H1 (cell line): ENCODE measurements at regions not wholly inside any gene's neighbourhood (a gene's known extent, or its start where the extent isn't known, plus 50 kb on each side); places are given as distances from the start of the nearest gene placed in this dataset.

Experiments used
- NANOG ChIP-seq: IDR thresholded peaks from 2 replicates; pipeline ENCODE4 v1.6.1; 2011; ENCODE audit warnings: low read length, low read depth, mild to moderate bottlenecking, inconsistent platforms; ENCODE audit not compliant: insufficient read depth, poor library complexity, severe bottlenecking
- PHF8 ChIP-seq: fragments of 200-600 bp; sonication (generic); conservative IDR thresholded peaks from 2 replicates; pipeline ENCODE4 v1.7.1; 2012; ENCODE audit warnings: low read depth, mild to moderate bottlenecking, inconsistent platforms, low read length, moderate library complexity
- ZNF274 ChIP-seq: IDR thresholded peaks from 2 replicates; pipeline ENCODE4 v1.7.0; 2012; ENCODE audit warnings: low read length, borderline replicate concordance; ENCODE audit errors: extremely low read depth
- TF ChIP-seq, protein P1 (sequence below): fragments of 300-600 bp; sonication (generic); IDR thresholded peaks from 2 replicates; pipeline ENCODE4 v1.7.1; 2012; ENCODE audit warnings: low read length, moderate library complexity, mild to moderate bottlenecking, inconsistent platforms; ENCODE audit not compliant: insufficient replicate concordance

DNA sequence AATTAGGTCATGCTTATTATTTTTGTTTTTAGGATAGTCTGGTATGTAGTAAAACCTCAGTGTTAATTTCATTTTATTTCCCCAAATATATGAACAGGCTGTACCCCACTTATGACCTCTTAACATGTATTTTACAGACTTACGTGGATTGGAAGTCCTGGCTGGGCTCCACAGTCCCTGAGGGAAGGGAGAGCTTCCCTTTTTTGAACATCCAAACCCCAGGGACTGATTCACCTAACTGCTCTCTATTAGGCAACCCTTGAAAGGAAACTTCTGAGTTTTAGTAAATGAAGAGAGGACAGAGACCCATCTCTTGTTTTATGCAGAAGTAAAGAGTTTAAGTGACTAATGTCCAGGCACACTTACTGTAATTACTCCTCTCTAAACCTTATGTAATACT lies 233.1 kb upstream of the SPRY1 start (continued):
- no peak for TF ChIP-seq PHF8
- TF ChIP-seq ZNF274: no peak
- TF ChIP-seq, protein P1, sequence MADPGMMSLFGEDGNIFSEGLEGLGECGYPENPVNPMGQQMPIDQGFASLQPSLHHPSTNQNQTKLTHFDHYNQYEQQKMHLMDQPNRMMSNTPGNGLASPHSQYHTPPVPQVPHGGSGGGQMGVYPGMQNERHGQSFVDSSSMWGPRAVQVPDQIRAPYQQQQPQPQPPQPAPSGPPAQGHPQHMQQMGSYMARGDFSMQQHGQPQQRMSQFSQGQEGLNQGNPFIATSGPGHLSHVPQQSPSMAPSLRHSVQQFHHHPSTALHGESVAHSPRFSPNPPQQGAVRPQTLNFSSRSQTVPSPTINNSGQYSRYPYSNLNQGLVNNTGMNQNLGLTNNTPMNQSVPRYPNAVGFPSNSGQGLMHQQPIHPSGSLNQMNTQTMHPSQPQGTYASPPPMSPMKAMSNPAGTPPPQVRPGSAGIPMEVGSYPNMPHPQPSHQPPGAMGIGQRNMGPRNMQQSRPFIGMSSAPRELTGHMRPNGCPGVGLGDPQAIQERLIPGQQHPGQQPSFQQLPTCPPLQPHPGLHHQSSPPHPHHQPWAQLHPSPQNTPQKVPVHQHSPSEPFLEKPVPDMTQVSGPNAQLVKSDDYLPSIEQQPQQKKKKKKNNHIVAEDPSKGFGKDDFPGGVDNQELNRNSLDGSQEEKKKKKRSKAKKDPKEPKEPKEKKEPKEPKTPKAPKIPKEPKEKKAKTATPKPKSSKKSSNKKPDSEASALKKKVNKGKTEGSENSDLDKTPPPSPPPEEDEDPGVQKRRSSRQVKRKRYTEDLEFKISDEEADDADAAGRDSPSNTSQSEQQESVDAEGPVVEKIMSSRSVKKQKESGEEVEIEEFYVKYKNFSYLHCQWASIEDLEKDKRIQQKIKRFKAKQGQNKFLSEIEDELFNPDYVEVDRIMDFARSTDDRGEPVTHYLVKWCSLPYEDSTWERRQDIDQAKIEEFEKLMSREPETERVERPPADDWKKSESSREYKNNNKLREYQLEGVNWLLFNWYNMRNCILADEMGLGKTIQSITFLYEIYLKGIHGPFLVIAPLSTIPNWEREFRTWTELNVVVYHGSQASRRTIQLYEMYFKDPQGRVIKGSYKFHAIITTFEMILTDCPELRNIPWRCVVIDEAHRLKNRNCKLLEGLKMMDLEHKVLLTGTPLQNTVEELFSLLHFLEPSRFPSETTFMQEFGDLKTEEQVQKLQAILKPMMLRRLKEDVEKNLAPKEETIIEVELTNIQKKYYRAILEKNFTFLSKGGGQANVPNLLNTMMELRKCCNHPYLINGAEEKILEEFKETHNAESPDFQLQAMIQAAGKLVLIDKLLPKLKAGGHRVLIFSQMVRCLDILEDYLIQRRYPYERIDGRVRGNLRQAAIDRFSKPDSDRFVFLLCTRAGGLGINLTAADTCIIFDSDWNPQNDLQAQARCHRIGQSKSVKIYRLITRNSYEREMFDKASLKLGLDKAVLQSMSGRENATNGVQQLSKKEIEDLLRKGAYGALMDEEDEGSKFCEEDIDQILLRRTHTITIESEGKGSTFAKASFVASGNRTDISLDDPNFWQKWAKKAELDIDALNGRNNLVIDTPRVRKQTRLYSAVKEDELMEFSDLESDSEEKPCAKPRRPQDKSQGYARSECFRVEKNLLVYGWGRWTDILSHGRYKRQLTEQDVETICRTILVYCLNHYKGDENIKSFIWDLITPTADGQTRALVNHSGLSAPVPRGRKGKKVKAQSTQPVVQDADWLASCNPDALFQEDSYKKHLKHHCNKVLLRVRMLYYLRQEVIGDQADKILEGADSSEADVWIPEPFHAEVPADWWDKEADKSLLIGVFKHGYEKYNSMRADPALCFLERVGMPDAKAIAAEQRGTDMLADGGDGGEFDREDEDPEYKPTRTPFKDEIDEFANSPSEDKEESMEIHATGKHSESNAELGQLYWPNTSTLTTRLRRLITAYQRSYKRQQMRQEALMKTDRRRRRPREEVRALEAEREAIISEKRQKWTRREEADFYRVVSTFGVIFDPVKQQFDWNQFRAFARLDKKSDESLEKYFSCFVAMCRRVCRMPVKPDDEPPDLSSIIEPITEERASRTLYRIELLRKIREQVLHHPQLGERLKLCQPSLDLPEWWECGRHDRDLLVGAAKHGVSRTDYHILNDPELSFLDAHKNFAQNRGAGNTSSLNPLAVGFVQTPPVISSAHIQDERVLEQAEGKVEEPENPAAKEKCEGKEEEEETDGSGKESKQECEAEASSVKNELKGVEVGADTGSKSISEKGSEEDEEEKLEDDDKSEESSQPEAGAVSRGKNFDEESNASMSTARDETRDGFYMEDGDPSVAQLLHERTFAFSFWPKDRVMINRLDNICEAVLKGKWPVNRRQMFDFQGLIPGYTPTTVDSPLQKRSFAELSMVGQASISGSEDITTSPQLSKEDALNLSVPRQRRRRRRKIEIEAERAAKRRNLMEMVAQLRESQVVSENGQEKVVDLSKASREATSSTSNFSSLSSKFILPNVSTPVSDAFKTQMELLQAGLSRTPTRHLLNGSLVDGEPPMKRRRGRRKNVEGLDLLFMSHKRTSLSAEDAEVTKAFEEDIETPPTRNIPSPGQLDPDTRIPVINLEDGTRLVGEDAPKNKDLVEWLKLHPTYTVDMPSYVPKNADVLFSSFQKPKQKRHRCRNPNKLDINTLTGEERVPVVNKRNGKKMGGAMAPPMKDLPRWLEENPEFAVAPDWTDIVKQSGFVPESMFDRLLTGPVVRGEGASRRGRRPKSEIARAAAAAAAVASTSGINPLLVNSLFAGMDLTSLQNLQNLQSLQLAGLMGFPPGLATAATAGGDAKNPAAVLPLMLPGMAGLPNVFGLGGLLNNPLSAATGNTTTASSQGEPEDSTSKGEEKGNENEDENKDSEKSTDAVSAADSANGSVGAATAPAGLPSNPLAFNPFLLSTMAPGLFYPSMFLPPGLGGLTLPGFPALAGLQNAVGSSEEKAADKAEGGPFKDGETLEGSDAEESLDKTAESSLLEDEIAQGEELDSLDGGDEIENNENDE: no peak
- no peak for TF ChIP-seq NANOG
